HCT116 (cell line): ENCODE measurements at regions not wholly inside any gene's neighbourhood (a gene's known extent, or its start where the extent isn't known, plus 50 kb on each side); places are given as distances from the start of the nearest gene placed in this dataset.
A peak's percentile ranks its signal among the peaks of the same experiment; 100 is the strongest.

ENCODE experiments used
- ATAC-seq: fragments of 200-7000 bp; cut with Tn5 transposase; 2 replicates; pipeline ENCODE4 v1.9.1; 2020; ENCODE audit warnings: mild to moderate bottlenecking, moderate library complexity
- BruUV-seq: library from RNA; stranded (reverse); fragments of 400-500 nt; replicated peaks from 2 replicates; lab custom pipeline; 2021; lab: Mats Ljungman, UMichigan
- CTCF ChIA-PET: fragments of 300-600 bp; sonication (Branson Sonifier 250); formaldehyde crosslinking; loops from one replicate; lab custom pipeline; 2021; ENCODE audit warnings: antibody characterized with exemption; lab: Charles Lee
- POLR2A ChIA-PET: fragments of 300-600, 350-600 bp; sonication (Branson Sonifier 250); formaldehyde crosslinking; loops from one replicate; lab custom pipeline; 2021; ENCODE audit warnings: antibody characterized with exemption; lab: Charles Lee
- RAD21 ChIA-PET, 2 experiments: fragments of 300-600 bp; sonication (Branson Sonifier 250); formaldehyde crosslinking; loops; one replicate each; lab custom pipeline; 2023; ENCODE audit warnings: low total read pairs in 2 of 2; ENCODE audit not compliant: uncharacterized antibody in 2 of 2, unreplicated experiment in 2 of 2, low non-redundant PET in 1 of 2; lab: Charles Lee
- DNase-seq: peaks from one replicate; pipeline ENCODE4 v3.0.0-alpha.2; 2010; ENCODE audit warnings: low read depth, low spot score
- H2AFZ ChIP-seq: fragments of 200-600 bp; shearing (Covaris generic), sonication (generic); 2 replicates; pipeline ENCODE4 v1.6.1; 2017; ENCODE audit warnings: low read depth, mixed run types, mixed read lengths, antibody characterized with exemption, low read length; ENCODE audit not compliant: poor library complexity, severe bottlenecking
- H3K27ac ChIP-seq: 2 replicates; pipeline ENCODE4 v1.5.1; 2012; ENCODE audit warnings: low read depth, low read length
- H3K27me3 ChIP-seq: fragments of 200-600 bp; sonication (generic); 2 replicates; pipeline ENCODE4 v1.6.1; 2016; ENCODE audit warnings: mixed run types, low read length, mixed read lengths; ENCODE audit not compliant: insufficient read depth
- H3K36me3 ChIP-seq, 2 experiments: fragments of 200-500 bp in 1 of 2; fragments of 200-600 bp in 1 of 2; sonication (Bioruptor generic) in 1 of 2; sonication (generic) in 1 of 2; 2 replicates each; pipeline versions ENCODE4 v1.5.1 to v1.6.1; 2014 to 2016; ENCODE audit warnings: low read length in 2 of 2, inconsistent platforms in 1 of 2, mixed read lengths in 1 of 2, mixed run types in 1 of 2; ENCODE audit not compliant: insufficient read depth in 2 of 2, control insufficient read depth in 1 of 2
- H3K4me1 ChIP-seq, 2 experiments: fragments of 200-600 bp in 1 of 2; sonication (generic) in 1 of 2; 2 replicates each; pipeline versions ENCODE4 v1.5.1 to v1.6.1; 2012 to 2017; ENCODE audit warnings: low read length in 2 of 2, inconsistent platforms in 1 of 2, mild to moderate bottlenecking in 1 of 2, mixed read lengths in 1 of 2, mixed run types in 1 of 2, moderate library complexity in 1 of 2; ENCODE audit not compliant: insufficient read depth in 2 of 2, control insufficient read depth in 1 of 2
- H3K4me2 ChIP-seq: fragments of 200-600 bp; sonication (generic); 2 replicates; pipeline ENCODE4 v1.6.1; 2017; ENCODE audit warnings: mixed run types, low read length, mixed read lengths
- H3K4me3 ChIP-seq, 2 experiments: fragments of 200-600 bp in 1 of 2; sonication (generic) in 1 of 2; replicated peaks in 1 of 2; 2 replicates each; pipeline ENCODE4 v1.5.1; 2011 to 2016; ENCODE audit warnings: low read length in 2 of 2, control low read depth in 1 of 2, low read depth in 1 of 2, mild to moderate bottlenecking in 1 of 2, mixed read lengths in 1 of 2, mixed run types in 1 of 2
- H3K79me2 ChIP-seq: fragments of 200-600 bp; sonication (generic); 2 replicates; pipeline ENCODE4 v1.6.1; 2017; ENCODE audit warnings: mild to moderate bottlenecking, mixed run types, low read length, moderate library complexity, mixed read lengths; ENCODE audit not compliant: insufficient read depth
- H3K9ac ChIP-seq: fragments of 200-600 bp; sonication (generic); 2 replicates; pipeline ENCODE4 v1.6.1; 2016; ENCODE audit warnings: low read length, mixed read lengths
- H3K9me2 ChIP-seq: fragments of 200-600 bp; sonication (generic), shearing (Covaris generic); 2 replicates; pipeline ENCODE4 v1.6.1; 2017; ENCODE audit warnings: mixed run types, mild to moderate bottlenecking, moderate library complexity; ENCODE audit not compliant: insufficient read depth
- H3K9me3 ChIP-seq, 2 experiments: fragments of 200-500 bp in 1 of 2; fragments of 200-600 bp in 1 of 2; sonication (Bioruptor generic) in 1 of 2; sonication (generic) in 1 of 2; 2 replicates each; pipeline ENCODE4 v1.6.1; 2014 to 2017; ENCODE audit warnings: low read length in 2 of 2, mixed read lengths in 2 of 2, inconsistent platforms in 1 of 2, low read depth in 1 of 2, mild to moderate bottlenecking in 1 of 2, mixed run types in 1 of 2, moderate library complexity in 1 of 2; ENCODE audit not compliant: control insufficient read depth in 1 of 2, insufficient read depth in 1 of 2
- H4K20me1 ChIP-seq: fragments of 200-600 bp; sonication (generic), shearing (Covaris generic); 2 replicates; pipeline ENCODE4 v1.6.1; 2017; ENCODE audit warnings: mixed run types, mild to moderate bottlenecking, moderate library complexity; ENCODE audit not compliant: insufficient read depth
- CTCF ChIP-seq, 3 experiments: fragments of 200-600 bp in 1 of 3; sonication (generic) in 1 of 3; IDR thresholded peaks in 2 of 3; conservative IDR thresholded peaks in 1 of 3; 2 replicates each; pipeline ENCODE4 v1.5.1; 2012 to 2017; ENCODE audit warnings: low read depth in 2 of 3, low read length in 2 of 3, antibody characterized with exemption in 1 of 3, borderline replicate concordance in 1 of 3, control low read depth in 1 of 3, mild to moderate bottlenecking in 1 of 3, mixed read lengths in 1 of 3, mixed run types in 1 of 3, moderate library complexity in 1 of 3; ENCODE audit not compliant: insufficient read depth in 1 of 3
- ELF1 ChIP-seq: IDR thresholded peaks from 2 replicates; pipeline ENCODE4 v1.6.1; 2012; ENCODE audit warnings: low read depth, borderline replicate concordance
- EZH2 ChIP-seq: fragments of 200-600 bp; sonication (generic); IDR thresholded peaks from 2 replicates; pipeline ENCODE4 v1.6.1; 2017; ENCODE audit warnings: antibody characterized with exemption, mixed run types
- POLR2AphosphoS5 ChIP-seq: IDR thresholded peaks from 2 replicates; pipeline ENCODE4 v1.6.1; 2011; ENCODE audit warnings: mild to moderate bottlenecking, low read depth, low read length, moderate library complexity
- YY1 ChIP-seq: IDR thresholded peaks from 2 replicates; pipeline ENCODE4 v1.6.1; 2011; ENCODE audit warnings: low read length, low read depth, moderate library complexity, mild to moderate bottlenecking; ENCODE audit not compliant: insufficient replicate concordance; ENCODE audit errors: extremely low read depth
- intact Hi-C: fragments of 100-400 bp; cut with micrococcal nuclease; formaldehyde crosslinking; loops from 2 replicates; pipeline ENCODE4 v1.10.0; 2022

DNA sequence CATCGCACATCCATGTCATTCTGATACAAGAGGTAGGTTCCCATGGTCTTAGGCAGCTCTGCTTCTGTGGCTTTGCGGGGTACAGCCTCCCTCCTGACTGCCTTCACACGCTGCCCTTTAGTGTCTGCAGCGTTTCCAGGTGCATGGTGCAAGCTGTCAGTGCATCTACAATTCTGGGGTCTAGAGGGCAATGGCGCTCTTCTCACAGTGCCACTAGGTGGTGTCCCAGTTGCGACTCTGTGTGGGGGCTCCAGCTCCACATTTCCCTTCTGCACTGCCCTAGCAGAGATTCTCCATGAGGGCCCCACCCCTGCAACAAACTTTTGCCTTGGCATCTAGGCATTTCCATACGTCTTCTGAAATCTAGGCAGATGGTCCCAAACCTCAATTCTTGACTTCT lies 138.2 kb upstream of the BRINP3 start:
- no peak overlapping the region for H3K27ac ChIP-seq
- no peak overlapping the region for H3K4me3 ChIP-seq
- H2AFZ ChIP-seq = no peak overlapping the region
- POLR2A ChIA-PET = no interaction called here
- DNase-seq = no peak
- no peak for TF ChIP-seq ELF1
- TF ChIP-seq CTCF (IDR thresholded peaks at IDR 0.05 in 2 of 3, conservative IDR thresholded peaks at IDR 0.05 in 1 of 3; ENCODE audit: borderline replicate concordance in 1 of 3, insufficient read depth in 1 of 3, low read depth in 2 of 3, low read length in 2 of 3) = peak in 2 of 3 experiments; percentile 7 to 20; a peak in 2 of 6 replicates
- no peak for ATAC-seq
- H3K9me3 ChIP-seq = no peaks in the 10 kb centered on the region
- no peaks in the 10 kb centered on the region for H3K36me3 ChIP-seq
- RAD21 ChIA-PET = no interaction called here
- BruUV-seq = no TSS peak
- no peak overlapping the region for H3K9ac ChIP-seq
- no peaks in the 10 kb centered on the region for H3K4me1 ChIP-seq
- intact Hi-C loops = no loop called here
- no peaks in the 10 kb centered on the region for H4K20me1 ChIP-seq
- no peak overlapping the region for H3K4me2 ChIP-seq
- CTCF ChIA-PET = interaction anchor here (0.9 kb wide), 1 partner anchor 23 kb away, joined by 3 read pairs; no protein-coding TSS in a partner anchor
- no peaks in the 10 kb centered on the region for H3K79me2 ChIP-seq
- no peaks in the 10 kb centered on the region for H3K9me2 ChIP-seq
- no peaks in the 10 kb centered on the region for H3K27me3 ChIP-seq

DNA sequence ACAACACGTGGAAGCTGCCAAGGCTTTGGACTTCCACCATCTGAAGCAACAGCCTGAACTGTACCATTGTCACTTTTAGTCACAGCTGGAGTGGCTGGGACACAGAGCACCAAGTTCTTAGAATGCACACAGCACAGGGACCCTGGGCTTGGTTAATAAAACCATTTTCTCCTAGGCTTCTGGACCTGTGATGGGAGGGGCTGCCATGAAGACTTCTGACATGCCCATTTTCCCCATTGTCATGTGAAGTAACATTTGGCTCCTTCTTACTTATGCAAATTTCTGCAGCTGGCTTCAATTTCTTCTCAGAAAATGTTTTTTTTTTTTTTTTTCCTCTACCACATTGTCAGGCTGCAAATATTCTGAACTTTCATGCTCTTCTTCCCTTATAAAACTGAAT lies 138.6 kb upstream of the BRINP3 start:
- DNase-seq (no peak), ATAC-seq (no peak)
- H3K9ac ChIP-seq = no peak overlapping the region
- ChIA-PET POLR2A (no interaction called here), RAD21 (no interaction called here), CTCF (no interaction called here)
- H3K4me2 ChIP-seq = no peak overlapping the region
- no peak for TF ChIP-seq EZH2
- TF ChIP-seq POLR2AphosphoS5 = no peak
- no peak for TF ChIP-seq YY1
- H2AFZ ChIP-seq = no peak overlapping the region
- H3K27me3 ChIP-seq = no peaks in the 10 kb centered on the region
- no peaks in the 10 kb centered on the region for H3K36me3 ChIP-seq
- no peaks in the 10 kb centered on the region for H4K20me1 ChIP-seq
- no TSS peak for BruUV-seq
- H3K4me3 ChIP-seq = no peak overlapping the region
- no peaks in the 10 kb centered on the region for H3K4me1 ChIP-seq
- H3K27ac ChIP-seq = no peak overlapping the region
- H3K79me2 ChIP-seq = no peaks in the 10 kb centered on the region
- intact Hi-C loops = no loop called here
- no peaks in the 10 kb centered on the region for H3K9me3 ChIP-seq
- H3K9me2 ChIP-seq = no peaks in the 10 kb centered on the region
